GM19452 (cell line): ENCODE measurements at regions not wholly inside any gene's neighbourhood (a gene's known extent, or its start where the extent isn't known, plus 50 kb on each side); places are given as distances from the start of the nearest gene placed in this dataset.

Experiments used
- ATAC-seq: cut with Tn5 transposase; IDR thresholded peaks from one replicate; pipeline ENCODE4 v1.9.1; 2021; ENCODE audit not compliant: unreplicated experiment

DNA sequence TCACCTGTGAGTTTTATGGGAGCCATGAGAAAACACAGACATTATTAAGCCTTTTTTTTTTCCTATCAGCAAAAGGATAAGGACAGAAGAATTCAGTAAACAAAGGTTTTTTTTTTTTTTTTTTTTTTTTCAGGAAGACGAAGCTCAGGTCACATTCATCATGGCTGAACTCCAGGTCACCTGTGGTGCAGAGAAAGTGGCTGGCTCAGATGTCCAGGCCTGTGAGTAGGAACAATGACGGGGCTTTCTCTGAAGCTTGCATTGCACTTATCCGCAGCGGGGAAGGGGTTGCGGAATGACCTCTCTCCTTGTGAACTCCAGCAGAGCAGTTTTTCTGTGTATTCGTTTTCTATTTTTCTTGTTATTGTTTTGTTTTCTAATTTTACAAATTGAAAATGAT, 759.6 kb upstream of the TMEM132C start:
- no peak for ATAC-seq

DNA sequence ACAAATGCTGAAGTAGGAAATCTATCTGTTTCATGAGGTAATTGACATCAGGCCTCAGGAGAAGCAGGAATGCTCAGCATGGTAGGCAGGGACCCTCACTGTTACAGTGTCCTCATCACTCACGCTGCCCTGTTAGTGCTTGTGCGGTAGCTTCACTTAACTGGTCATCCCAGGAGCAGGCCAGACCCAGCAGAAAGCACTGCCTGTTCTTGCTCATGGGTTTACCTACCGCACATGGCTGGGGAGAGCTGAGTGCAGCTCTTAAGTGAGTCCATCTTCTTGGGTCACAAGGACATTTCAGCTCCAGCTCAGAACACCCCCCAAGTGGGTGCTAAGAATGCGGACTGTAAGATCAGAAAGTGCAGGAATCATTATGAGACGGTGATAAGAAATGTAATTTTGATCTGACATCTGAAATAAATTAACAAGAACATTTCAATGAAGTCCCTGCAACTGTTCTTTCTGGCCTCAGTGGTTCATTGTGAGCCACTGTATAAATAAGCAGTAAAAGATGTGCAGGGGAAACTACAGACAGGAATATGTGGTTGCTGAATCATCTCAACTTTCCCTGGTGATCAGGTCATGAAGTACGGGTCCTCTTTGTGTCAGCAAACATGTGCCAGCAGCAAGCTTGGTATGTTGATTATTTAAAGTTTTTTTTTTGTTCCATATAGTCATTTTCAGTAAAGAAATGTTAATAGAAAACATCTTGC, 757.7 kb upstream of the TMEM132C start:
- ATAC-seq = no peak

DNA sequence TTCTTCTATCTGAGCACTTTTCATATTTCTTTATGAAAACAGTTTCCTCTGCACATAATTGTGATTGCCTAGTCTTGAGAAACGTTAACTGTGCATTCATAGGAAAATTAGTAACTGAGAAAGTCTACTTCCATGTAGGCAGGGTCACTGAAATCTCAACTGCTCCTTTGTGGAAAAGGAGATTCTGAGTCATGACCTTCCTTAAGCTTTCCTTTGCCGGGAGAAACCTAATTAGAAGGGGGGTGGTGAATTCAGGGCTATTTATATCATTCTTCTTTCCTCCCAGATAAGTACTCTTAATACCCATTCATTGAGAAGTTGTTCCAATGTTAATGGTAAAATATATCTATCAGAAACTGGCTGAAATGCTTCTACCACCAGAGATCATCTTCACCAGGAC, 751.0 kb upstream of the TMEM132C start:
- ATAC-seq = no peak

DNA sequence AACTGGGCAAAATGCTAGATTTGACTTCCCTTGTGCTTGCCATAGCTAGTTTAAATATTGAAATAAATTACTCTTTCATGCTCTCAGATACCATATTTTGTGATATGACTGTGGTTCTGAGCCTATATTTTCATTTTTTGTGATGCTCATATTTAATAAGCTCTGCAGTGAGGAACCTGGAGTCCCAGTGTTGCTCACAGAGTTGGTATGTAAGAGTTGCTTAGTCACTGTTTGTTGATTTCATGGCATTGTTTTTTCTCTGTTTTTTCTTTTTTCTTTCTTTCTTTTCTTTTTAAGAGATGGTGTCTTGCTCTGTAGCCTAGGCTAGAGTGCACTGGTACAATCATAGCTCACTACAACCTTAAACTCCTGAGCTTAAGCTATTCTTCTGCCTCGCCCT, 750.5 kb upstream of the TMEM132C start:
- ATAC-seq = no peak

DNA sequence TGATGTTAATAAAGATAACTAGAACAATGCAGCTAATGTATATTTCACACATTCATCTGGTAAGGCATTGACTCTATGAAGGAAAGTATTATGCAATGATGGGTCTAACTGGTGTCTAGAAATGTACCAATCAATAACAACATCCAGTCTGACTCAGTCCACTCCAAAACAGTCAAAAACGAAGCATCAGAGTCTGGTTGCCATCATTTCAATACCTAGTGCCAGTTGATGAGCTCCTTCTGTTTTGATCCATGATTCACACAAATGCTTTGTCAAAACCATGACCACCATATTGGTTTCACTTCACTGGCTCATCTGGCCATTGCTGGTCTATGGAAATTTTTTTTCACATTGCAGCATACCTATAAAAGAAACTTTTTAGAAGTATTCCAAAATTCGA, 747.2 kb upstream of the TMEM132C start:
- ATAC-seq = no peak

DNA sequence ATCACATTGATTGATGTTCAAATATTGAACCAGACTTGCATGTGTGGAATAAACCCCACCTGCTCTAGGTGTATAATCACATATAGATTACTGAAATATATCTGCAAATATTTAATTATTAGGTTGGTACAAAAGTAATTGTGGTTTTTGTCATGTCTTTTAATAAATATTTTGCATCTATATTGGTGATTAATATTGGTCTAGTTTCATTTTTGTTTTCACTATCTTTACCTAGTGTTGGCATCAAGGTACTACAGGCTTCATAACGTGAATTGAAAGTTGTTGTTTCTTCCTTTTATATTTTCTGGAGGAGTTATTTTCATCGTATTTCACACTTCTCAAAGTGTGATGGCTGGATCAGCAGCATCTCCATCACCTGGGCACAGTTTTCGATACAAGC, 740.0 kb upstream of the TMEM132C start:
- no peak for ATAC-seq

DNA sequence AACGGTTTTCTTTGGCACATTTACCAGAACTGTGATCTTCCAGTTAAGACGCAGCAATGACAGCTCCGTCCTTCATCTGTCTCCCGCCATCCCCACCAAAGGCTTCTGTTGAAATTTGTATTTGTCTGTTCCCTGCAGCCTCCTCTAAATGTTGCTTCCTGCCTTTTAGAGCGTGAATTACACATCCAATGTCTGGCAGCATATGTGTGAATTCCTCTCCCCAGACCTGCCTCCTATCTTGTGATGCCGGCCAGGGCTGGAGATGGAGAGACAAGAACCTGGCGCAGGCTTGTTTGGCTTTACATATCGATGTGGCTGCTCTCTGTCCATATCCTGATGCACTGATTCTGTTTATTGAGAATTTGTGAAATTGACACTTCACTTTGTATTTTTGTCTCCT, 738.4 kb upstream of the TMEM132C start:
- ATAC-seq = no peak

DNA sequence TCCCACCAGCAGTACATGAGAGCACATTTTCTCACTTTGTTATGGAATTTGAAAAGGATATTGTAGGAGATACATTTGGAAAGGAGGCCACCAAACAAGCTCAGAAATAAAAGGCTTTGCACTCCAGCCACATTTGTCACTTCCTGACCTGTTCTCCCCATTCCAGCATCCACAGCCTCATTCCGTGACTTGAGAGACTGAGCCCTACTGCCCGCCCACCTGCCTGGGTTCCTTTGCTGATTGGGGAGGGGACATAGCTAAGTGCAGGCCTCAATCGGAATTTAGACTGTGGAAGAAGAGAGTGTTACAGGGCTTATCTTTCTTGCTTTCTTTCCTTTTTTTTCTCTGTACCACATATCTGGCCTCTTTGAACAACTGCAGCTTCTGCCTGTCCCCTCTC, 735.4 kb upstream of the TMEM132C start:
- no peak for ATAC-seq

DNA sequence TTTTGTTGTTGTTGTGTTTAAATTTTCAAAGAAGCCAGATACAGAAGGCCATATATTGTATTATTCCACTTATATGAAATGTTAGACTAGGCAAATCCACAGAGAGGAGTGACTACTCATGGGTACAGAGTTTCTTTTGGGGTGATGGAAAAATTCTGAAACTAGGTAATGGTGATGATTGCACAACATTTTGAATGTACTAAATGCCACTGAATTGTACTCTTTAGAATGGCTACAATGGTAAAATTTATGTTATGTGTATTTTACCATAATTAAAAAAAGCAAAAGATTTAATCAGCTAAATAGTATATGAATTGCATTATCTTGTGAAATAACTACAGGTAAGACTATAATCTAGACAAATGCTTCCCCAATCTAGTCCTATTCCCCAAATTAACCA, 733.6 kb upstream of the TMEM132C start:
- ATAC-seq = no peak

DNA sequence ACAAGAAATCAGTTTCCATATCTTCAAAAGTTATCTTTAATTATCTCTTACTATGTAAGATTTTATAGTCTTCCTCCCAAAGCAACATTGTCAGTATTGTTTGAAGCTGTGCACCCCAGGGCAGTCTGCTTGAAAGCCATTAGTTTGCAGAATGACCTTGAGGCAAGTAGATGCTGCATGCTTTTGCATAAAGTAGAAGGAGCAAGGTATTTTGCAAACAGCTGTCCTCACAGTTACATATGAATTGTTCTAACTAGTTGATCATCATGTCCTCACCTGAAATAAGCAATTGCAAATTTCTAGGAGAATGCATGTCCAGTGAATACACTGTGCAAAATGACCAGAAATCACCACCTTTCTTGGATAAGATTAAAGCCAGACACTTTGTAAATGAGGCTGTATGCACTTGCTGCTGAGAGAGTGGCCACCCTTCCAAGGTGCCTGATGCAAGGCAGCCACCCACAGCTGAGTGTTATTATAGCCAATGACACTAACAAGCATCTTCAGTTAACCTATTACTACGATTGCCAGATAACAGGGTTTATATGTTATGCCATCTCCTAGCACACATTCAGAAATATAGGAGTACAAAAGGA, 730.0 kb upstream of the TMEM132C start:
- ATAC-seq = no peak

DNA sequence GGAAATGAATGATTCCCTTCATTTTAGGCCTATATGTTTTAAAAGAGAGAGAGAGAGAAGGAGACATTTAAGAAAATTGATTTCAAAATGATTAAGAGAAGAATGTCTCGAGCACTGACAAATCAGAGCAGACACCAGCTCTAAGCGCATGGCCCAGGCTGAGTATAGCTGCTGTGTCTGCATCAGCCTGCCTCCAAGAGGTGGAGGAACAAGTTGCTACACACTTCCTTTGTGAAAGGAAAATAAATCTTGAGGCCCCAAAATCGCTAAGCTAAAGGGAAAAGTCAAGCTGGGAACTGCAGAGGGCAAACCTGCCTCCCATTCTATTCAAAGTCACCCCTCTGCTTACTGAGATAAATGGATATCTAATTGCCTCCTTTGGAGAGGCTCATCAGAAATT, 728.7 kb upstream of the TMEM132C start:
- no peak for ATAC-seq

DNA sequence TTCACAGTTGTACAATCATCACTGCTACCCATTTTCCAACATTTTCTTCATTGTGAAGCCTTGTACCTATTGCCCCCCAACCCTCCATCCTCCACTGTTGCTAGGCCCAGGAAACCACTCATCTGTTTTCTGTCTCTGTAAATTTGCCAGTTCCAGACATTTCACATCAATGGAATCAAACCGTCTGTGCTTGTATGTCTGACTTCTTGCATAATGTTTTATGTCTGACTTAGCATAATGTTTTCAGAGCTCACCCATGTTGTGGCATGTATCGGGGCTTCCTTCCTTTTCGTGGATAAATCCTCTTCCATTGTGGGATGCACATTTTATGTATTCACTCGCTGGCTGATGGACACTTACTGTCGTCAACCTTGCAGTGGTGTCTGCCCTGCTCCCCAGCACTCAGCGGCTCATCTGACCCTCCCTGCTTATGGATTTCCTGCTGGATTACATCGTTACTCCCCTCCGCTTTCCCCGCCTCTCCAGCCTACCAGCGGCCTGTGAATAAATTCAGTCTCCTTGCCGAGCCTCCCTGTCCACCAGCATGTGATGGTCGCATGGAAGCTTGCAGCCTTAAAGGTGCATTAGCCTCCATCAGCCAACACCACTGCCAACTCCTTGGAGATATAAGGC, 727.6 kb upstream of the TMEM132C start:
- no peak for ATAC-seq

DNA sequence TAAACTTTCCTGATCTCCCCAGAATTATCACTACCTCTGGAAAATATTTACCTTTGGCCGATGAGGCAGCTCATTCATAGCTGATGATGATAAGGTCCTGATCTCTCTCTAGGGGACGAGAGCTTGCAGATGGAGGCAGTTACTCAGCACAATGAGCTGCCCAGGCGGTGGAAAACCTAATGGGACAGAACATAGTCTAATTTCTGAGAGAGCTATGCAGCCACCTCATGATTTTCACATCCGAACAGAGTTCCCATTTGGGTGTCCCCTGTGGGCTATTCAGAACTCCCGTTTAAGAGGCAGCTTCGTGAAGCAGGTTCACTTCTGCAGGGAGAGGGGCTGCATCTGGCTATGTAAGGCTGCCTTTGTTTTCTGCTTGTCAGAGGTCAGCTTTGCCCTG, 724.6 kb upstream of the TMEM132C start:
- no peak for ATAC-seq

DNA sequence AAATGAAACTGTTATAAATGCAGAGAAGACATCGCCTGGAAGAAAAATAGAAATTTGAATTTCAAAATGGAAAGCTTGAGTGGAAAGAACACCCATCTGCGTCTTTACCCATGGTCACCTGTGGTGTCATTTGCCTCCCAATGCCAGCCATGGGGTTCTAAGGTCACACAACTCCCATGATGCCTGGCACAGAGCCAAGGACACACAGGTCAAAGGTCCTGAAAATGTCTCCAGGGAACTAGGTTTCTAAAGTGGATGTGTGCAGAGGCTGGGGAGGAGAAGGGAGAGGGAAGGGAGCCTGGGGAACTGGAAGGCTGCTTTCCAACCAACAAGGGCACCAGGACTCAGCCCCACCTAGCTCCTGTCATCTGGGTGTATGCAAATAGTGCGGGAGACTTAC, 724.0 kb upstream of the TMEM132C start:
- no peak for ATAC-seq

DNA sequence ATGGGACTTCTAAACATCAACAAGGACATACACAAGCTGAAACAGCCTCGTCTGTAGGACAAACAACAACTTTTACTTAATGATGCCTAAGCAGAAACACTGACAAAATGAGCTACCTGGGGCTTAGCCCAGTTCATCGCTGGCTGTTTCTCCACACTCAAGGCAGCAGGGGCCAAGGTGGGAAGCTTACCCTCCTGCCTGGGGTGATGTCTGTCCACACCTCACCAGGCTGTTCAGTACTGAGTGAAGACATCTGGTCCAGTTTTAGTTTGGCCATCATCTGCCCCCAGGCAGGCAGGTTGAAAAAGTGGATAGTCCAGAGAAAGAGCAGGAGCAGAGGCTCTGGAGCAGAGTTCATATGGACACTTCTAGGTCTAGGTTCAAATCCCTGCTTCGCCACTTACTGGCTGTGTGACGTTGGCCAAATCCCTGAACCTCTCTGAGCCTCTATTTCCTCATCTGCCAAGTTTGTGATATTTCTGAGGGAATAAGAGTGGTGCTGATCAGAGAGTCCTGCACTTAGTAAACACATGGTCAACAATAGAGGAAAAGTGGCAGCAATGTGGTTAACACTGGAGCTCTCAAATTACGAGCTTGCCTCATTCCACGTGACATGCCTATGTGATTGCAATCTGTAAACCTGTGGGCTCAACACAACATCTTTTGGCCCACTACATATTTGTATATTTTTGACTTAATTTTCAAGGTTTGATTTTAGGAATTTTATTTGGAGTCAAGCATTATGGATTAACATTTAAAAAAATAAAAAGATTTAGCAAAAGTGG, 720.1 kb upstream of the TMEM132C start:
- no peak for ATAC-seq

DNA sequence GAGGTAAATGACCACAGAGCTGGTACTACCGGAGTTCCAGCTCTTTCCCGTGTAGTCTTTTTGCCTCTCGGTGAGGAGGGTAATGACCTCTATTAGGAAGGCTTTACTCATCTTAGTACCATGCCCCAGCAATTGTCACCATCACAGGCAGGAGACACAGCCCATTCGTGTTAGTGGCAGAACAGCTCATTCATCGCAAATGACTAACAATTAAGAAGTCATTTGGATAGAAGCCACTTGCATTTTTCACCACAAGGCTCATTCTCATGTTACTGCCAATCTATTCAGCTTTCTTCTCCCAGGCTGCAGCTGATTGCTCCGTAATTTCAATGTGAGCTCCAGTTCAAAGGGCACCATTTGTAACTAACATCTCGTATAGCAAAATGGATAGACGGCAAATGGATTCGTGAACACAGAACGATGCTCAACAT, 718.8 kb upstream of the TMEM132C start:
- ATAC-seq = no peak

DNA sequence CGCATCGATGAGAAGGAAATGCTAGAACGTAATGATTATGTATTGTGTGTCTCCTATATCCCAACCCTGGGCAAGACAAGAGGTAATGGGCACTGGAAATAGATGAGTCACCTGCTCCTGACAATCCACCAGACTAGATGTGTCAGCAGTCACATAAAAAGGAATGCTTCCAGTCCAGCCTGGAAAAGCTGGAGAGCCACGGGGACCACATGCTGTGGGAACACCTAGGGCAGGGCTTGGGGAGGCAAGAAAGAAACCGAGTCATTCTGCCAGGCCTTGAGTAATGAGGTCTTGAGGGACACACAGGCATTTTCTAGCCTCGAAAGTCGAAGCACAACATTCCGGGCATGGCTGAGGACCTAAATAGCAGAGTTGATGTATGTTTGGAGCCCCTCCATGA, 716.7 kb upstream of the TMEM132C start:
- ATAC-seq = no peak

DNA sequence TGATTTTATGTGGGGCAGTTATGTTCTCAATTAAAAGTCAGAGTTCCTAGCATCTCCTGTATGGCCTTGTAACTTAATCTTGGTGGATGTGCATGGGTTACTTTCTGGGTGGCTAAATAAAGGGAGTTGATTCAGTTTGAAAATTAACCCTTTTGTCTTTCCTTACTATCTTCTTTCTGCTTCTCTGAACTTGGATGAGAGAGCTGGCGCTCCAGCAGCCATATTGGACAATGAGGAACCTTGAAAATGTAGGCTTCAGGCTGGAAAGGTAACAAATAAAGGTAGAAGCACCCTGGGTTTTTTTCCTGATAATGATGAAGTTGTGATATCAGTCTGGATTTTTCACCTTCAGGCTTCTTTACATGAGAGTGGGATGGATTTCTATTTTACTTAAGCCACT, 714.1 kb upstream of the TMEM132C start:
- no peak for ATAC-seq

DNA sequence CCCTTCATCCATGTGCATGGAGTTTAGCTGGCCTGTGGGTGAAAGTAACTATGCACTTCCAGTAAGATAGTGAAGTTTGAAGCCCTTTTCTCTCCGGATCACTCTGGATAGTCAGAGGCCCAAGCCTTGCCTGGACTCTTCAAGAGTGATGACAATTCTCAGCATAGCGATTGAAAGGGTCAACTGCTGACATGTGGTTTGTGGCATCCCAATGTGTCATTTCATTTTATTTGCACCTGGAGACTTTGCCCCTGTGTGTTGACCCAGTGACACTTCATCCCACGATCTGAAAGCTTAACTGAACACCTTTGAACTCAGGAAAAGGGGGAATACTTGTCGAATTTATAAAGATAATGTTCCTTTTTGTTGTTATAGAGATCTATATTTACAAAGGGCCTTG, 711.9 kb upstream of the TMEM132C start:
- no peak for ATAC-seq

DNA sequence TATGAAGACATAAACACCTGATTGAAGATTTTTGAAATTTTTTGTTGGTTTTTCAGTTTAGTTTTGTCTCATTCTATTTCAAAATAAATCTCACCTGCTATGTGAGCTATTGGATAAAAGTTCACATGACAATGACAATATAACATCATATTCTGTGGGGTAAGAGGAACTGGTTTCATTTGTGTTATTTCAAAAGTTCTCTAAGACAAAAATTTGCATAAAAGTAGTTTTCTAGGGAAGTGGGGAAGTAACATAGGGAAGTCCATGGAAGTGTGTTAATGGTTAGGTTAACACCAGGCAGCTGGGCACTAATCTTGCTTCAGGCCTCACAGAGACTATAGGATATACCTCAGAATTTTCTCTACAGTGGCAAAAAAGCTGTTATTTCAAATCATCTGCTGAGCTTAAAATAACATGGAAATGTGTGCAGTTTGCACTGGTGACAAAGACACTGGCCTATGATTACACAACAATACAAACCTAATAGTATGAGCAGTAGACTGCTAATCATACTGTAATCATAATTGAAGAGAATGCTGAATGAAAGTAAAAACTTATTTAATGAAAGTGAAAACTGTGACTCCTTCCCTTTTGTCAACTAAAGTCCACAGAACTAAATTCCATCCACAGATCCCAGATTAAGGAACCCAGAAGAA, 710.6 kb upstream of the TMEM132C start:
- ATAC-seq = no peak

DNA sequence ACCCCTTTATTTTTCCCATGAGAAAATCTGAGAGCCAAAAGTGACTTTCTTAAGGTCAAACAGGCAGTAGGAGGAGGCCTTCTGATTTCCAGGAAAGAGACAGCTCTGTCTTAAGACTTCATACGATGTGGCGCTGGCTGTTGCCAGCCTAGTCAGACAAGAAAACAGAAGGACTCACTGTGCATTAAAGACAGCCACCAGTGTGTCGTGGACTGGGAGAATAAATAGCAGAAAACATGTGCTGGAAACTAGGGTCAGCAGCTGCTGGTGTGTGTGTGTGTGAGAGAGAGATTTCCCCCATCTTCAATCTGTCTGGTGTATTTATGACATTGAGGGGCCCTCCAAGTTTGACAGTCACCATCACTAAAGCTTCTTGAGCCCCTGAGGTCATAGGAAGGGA, 708.6 kb upstream of the TMEM132C start:
- no peak for ATAC-seq
